HL-60 (cell line): ENCODE measurements at regions not wholly inside any gene's neighbourhood (a gene's known extent, or its start where the extent isn't known, plus 50 kb on each side); places are given as distances from the start of the nearest gene placed in this dataset.

Source experiments
- DNase-seq, 2 experiments: peaks; one replicate each; pipeline ENCODE4 v3.0.0-alpha.2; 2010 to 2020; ENCODE audit warnings: low read depth in 1 of 2, low spot score in 1 of 2
- H3K27ac ChIP-seq: fragments of 250-450 bp; sonication (Bioruptor Pico); replicated peaks from 2 replicates; pipeline ENCODE4 v1.5.1; 2020; ENCODE audit warnings: mild to moderate bottlenecking, moderate library complexity
- H3K27me3 ChIP-seq: fragments of 250-450 bp; sonication (Bioruptor Pico); 2 replicates; pipeline ENCODE4 v1.5.1; 2021; ENCODE audit warnings: mild to moderate bottlenecking, moderate library complexity; ENCODE audit not compliant: insufficient read depth, poor library complexity, severe bottlenecking
- H3K4me3 ChIP-seq: replicated peaks from 2 replicates; pipeline ENCODE4 v1.5.1; 2011; ENCODE audit warnings: mild to moderate bottlenecking, control low read depth, low read length; ENCODE audit not compliant: insufficient read depth
- GABPA ChIP-seq: IDR thresholded peaks from 2 replicates; pipeline ENCODE4 v1.6.1; 2012; ENCODE audit warnings: low read depth
- POLR2AphosphoS5 ChIP-seq: IDR thresholded peaks from 2 replicates; pipeline ENCODE4 v1.6.1; 2012; ENCODE audit warnings: low read depth
- SPI1 ChIP-seq: IDR thresholded peaks from 2 replicates; pipeline ENCODE4 v1.6.1; 2012; ENCODE audit warnings: low read depth, mild to moderate bottlenecking, borderline replicate concordance
- TF ChIP-seq, protein P1 (sequence below): IDR thresholded peaks from 2 replicates; pipeline ENCODE4 v1.6.1; 2012; ENCODE audit warnings: low read depth; ENCODE audit not compliant: insufficient replicate concordance
- TF ChIP-seq, protein P2 (sequence below): IDR thresholded peaks from one replicate; pipeline ENCODE4 v1.5.1; 2011; ENCODE audit warnings: low read length, control low read depth, inconsistent platforms; ENCODE audit not compliant: insufficient read depth

- Histone ChIP-seq H3K27ac (no peak overlapping the region), H3K4me3 (no peak overlapping the region), H3K27me3 (no peaks in the 10 kb centered on the region)
- no peak for TF ChIP-seq SPI1
- TF ChIP-seq, protein P1, sequence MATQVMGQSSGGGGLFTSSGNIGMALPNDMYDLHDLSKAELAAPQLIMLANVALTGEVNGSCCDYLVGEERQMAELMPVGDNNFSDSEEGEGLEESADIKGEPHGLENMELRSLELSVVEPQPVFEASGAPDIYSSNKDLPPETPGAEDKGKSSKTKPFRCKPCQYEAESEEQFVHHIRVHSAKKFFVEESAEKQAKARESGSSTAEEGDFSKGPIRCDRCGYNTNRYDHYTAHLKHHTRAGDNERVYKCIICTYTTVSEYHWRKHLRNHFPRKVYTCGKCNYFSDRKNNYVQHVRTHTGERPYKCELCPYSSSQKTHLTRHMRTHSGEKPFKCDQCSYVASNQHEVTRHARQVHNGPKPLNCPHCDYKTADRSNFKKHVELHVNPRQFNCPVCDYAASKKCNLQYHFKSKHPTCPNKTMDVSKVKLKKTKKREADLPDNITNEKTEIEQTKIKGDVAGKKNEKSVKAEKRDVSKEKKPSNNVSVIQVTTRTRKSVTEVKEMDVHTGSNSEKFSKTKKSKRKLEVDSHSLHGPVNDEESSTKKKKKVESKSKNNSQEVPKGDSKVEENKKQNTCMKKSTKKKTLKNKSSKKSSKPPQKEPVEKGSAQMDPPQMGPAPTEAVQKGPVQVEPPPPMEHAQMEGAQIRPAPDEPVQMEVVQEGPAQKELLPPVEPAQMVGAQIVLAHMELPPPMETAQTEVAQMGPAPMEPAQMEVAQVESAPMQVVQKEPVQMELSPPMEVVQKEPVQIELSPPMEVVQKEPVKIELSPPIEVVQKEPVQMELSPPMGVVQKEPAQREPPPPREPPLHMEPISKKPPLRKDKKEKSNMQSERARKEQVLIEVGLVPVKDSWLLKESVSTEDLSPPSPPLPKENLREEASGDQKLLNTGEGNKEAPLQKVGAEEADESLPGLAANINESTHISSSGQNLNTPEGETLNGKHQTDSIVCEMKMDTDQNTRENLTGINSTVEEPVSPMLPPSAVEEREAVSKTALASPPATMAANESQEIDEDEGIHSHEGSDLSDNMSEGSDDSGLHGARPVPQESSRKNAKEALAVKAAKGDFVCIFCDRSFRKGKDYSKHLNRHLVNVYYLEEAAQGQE = no peak
- TF ChIP-seq POLR2AphosphoS5 = no peak
- no peak for DNase-seq
Observed at GRCh38 chr7:35467456-35467978, 213.6 kb upstream of the TBX20 start.

DNA sequence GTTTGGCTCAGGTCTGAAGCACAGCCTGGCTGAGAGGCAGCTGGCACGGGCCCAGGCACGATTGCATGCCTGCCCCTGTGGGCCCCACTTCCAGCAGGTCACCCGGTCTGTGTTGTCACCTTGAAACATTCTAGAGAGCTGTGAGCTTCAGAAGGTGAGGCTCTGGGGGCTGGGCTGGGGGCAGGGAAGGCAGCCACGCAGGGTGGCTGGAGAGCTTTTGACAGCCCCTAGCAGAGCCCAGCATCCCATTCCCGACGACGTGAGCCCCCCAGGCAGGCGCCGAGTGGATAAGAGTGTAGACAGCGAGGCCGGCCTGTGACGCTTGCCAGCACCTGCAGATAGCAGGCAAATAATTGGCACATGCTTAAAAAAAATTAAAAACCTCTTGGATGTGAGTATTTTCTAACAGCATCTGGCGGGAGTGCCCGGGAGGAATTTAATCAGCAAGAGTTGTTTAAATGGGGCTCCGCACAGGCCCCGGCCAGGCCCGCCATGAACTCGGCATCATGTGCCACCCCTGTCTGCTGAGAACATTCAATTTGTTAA, 212.0 kb upstream of the TBX20 start:
- TF ChIP-seq, protein P1 = no peak
- TF ChIP-seq GABPA (no peak), SPI1 (no peak), POLR2AphosphoS5 (no peak)
- TF ChIP-seq, protein P2, sequence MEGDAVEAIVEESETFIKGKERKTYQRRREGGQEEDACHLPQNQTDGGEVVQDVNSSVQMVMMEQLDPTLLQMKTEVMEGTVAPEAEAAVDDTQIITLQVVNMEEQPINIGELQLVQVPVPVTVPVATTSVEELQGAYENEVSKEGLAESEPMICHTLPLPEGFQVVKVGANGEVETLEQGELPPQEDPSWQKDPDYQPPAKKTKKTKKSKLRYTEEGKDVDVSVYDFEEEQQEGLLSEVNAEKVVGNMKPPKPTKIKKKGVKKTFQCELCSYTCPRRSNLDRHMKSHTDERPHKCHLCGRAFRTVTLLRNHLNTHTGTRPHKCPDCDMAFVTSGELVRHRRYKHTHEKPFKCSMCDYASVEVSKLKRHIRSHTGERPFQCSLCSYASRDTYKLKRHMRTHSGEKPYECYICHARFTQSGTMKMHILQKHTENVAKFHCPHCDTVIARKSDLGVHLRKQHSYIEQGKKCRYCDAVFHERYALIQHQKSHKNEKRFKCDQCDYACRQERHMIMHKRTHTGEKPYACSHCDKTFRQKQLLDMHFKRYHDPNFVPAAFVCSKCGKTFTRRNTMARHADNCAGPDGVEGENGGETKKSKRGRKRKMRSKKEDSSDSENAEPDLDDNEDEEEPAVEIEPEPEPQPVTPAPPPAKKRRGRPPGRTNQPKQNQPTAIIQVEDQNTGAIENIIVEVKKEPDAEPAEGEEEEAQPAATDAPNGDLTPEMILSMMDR = no peak
- H3K27me3 ChIP-seq = no peaks in the 10 kb centered on the region
- no peak overlapping the region for H3K4me3 ChIP-seq
- DNase-seq = no peak
- no peak overlapping the region for H3K27ac ChIP-seq

- DNase-seq = no peak
- Histone ChIP-seq H3K27me3 (no peaks in the 10 kb centered on the region), H3K4me3 (no peak overlapping the region), H3K27ac (no peak overlapping the region)
- TF ChIP-seq, protein P2 = no peak
- TF ChIP-seq SPI1 = no peak
- TF ChIP-seq, protein P1 = no peak
- TF ChIP-seq GABPA = no peak
- TF ChIP-seq POLR2AphosphoS5 = no peak
Observed at GRCh38 chr7:35463751-35464150, 209.9 kb upstream of the TBX20 start.
